ENCODE measurements at regions not wholly inside any gene's neighbourhood (a gene's known extent, or its start where the extent isn't known, plus 50 kb on each side); places are given as distances from the start of the nearest gene placed in this dataset.

DNA sequence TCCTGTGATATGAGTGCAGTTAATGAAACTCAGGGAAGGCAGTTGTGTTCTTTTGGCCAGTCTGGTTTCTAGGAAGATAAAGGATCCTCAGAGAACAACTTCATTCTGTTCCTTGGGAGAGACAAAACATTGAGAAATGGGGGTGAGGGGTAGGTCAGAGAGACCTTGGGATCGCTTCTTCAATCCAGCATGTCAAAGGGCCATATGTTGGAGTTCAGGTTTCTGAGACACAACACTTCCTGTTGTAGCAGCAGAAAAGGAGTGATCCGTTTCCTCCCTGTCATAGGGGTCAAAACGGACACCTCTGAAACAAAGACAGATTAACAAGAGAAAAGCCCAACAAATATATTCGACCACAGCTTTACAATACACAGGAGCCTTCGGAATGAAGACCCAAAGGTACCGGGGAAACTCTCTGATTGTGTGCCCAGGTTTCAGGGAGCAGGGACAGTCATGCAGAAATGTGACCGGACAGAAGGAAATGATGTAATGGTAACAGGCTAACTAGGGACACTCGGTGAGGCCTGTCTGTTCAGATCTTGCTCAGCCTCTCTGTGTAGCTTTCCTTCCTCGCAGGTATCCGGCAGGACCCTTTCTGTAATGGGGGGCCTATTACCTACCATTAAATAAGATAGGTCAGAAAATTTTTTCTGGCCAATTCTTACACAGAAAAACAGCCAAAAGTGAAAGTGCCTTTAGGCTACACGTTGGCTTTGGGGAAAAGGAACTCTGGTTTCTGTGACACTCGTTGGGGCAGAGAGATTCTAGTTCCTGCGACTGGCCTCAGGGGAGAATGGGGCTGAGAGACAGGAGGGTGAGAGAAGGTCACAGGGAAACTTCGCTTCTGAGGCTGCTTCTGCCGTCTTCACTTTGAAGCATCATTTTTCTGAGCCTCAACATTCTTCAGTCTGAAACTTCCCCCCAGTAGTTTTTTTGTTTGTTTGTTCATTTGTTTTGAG is 103.3 kb upstream of the TLR3 start:
- no peak overlapping the region for H3K4me3 ChIP-seq (ENCODE audit: low read depth, low read length)
- no peak for TF ChIP-seq CTCF (IDR thresholded peaks at IDR 0.05; ENCODE audit: low read depth, low read length)
- no peak for TF ChIP-seq MAX (IDR thresholded peaks at IDR 0.05; ENCODE audit: low read depth, low read length)
- TF ChIP-seq MYC (IDR thresholded peaks at IDR 0.05; ENCODE audit: low read depth, low read length) = no peak
- no peak for TF ChIP-seq POLR2A (IDR thresholded peaks at IDR 0.05; ENCODE audit: extremely low read depth, insufficient read length)
- DNase-seq (ENCODE audit: low read depth) = peak; percentile 17

GRCh38 chr4:185966549-185966948 is 102.4 kb upstream of the TLR3 start:
- no peak for TF ChIP-seq MAX (IDR thresholded peaks at IDR 0.05; ENCODE audit: low read depth, low read length)
- no peak for TF ChIP-seq CTCF (IDR thresholded peaks at IDR 0.05; ENCODE audit: low read depth, low read length)
- no peak for TF ChIP-seq MYC (IDR thresholded peaks at IDR 0.05; ENCODE audit: low read depth, low read length)
- TF ChIP-seq POLR2A (IDR thresholded peaks at IDR 0.05; ENCODE audit: extremely low read depth, insufficient read length) = no peak
- no peak overlapping the region for H3K4me3 ChIP-seq (ENCODE audit: low read depth, low read length)
- no peak for DNase-seq (ENCODE audit: low read depth)

DNA sequence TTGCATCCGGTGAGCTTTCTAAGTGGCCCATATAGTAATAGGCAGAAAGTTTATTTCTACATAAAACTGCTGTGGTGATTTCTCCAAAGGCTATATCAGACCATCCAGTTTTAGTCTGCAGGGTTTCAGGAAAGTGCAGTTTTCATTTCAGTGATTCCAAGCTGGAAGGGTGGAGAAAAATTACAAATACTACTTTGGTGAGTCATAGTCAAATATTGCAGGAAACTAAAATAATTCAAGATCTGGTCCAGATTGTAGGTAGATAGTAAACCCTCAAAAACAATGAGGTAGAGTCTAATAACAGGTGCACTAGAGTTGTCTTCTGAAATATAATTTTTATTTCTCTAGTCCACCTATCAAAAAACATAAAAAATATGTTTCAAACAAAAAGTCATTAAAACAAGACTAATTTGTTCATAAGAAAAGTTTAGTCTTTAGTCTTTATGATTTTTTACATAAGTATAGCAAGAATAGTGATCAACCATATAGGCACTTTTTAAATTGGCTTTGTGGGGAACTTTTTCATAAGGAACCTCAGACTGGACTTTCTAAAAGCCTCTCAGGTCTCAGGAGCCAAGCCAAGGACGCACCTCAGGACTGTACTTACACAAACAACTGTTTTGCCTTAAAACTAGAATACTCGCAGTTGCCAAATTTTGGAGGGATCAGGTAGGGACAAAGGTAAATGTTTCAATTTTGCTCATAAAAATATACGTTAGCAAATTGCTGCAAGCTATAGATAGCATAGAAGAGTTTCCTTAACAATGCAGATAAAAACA is 101.8 kb upstream of the TLR3 start:
- H3K4me3 ChIP-seq (ENCODE audit: low read depth, low read length) = no peak overlapping the region
- TF ChIP-seq CTCF (IDR thresholded peaks at IDR 0.05; ENCODE audit: low read depth, low read length) (no peak), MAX (IDR thresholded peaks at IDR 0.05; ENCODE audit: low read depth, low read length) (no peak), MYC (IDR thresholded peaks at IDR 0.05; ENCODE audit: low read depth, low read length) (no peak), POLR2A (IDR thresholded peaks at IDR 0.05; ENCODE audit: extremely low read depth, insufficient read length) (no peak)
- no peak for DNase-seq (ENCODE audit: low read depth)

DNA sequence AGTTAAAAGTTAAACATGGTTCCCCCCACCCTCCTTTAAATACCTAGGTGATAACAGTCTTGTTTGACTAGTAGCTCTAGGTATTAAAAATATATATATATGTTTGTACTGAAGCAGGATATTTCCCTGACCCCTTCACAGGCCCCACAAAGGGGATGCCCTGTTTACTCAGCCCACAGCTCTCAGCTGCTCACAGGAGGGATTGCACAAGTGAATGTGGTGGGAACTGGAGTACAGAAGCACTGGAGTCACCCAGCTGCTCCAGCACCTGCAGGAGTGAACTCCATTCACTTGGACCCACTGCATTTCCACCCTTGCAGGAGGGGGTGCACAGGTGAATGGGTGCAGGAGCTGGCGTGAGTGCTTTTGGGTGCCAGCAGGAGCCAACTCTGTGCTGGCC is 99.3 kb upstream of the TLR3 start:
- TF ChIP-seq POLR2A (IDR thresholded peaks at IDR 0.05; ENCODE audit: extremely low read depth, insufficient read length) (no peak), MAX (IDR thresholded peaks at IDR 0.05; ENCODE audit: low read depth, low read length) (no peak), MYC (IDR thresholded peaks at IDR 0.05; ENCODE audit: low read depth, low read length) (no peak), CTCF (IDR thresholded peaks at IDR 0.05; ENCODE audit: low read depth, low read length) (no peak)
- DNase-seq (ENCODE audit: low read depth) = no peak
- H3K4me3 ChIP-seq (ENCODE audit: low read depth, low read length) = no peak overlapping the region

- no peak for DNase-seq (ENCODE audit: low read depth)
- H3K4me3 ChIP-seq (ENCODE audit: low read depth, low read length) = no peak overlapping the region
- TF ChIP-seq MAX (IDR thresholded peaks at IDR 0.05; ENCODE audit: low read depth, low read length) (no peak), MYC (IDR thresholded peaks at IDR 0.05; ENCODE audit: low read depth, low read length) (no peak), CTCF (IDR thresholded peaks at IDR 0.05; ENCODE audit: low read depth, low read length) (no peak), POLR2A (IDR thresholded peaks at IDR 0.05; ENCODE audit: extremely low read depth, insufficient read length) (no peak)
Measured at GRCh38 chr4:185987961-185988627, 80.9 kb upstream of the TLR3 start.

Measured in NB4 (cell line).